ENCODE measurements at regions not wholly inside any gene's neighbourhood (a gene's known extent, or its start where the extent isn't known, plus 50 kb on each side); places are given as distances from the start of the nearest gene placed in this dataset.

DNA sequence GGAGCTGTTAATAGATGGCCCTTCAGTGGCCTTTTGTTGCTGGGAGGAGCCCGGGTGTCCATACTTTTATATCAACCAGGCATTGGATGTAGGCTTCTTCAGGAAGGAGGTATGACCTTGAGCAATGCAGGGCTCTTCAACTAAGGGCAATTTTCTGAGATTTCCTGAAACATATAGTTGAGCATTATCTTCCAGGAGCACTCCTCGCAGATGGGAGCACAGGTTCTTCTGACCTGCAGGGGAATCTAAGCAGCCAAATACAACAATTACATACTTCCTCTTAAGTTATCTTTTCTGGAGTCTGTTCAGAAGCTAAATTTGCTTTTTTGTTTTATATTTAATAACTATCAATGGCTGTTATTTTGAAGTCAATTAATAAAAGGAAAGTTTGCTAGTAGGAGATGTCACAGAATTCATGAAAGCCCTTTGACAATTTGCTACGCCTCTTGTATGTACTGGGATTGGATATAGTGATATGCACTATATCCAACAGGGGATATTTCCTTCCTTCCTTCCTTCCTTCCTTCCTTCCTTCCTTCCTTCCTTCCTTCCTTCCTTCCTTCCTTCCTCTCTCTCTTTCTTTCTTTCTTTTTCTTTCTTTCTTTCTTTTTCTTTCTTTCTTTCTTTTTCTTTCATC lies 422.6 kb upstream of the NEGR1 start:
- TF ChIP-seq, protein P1, sequence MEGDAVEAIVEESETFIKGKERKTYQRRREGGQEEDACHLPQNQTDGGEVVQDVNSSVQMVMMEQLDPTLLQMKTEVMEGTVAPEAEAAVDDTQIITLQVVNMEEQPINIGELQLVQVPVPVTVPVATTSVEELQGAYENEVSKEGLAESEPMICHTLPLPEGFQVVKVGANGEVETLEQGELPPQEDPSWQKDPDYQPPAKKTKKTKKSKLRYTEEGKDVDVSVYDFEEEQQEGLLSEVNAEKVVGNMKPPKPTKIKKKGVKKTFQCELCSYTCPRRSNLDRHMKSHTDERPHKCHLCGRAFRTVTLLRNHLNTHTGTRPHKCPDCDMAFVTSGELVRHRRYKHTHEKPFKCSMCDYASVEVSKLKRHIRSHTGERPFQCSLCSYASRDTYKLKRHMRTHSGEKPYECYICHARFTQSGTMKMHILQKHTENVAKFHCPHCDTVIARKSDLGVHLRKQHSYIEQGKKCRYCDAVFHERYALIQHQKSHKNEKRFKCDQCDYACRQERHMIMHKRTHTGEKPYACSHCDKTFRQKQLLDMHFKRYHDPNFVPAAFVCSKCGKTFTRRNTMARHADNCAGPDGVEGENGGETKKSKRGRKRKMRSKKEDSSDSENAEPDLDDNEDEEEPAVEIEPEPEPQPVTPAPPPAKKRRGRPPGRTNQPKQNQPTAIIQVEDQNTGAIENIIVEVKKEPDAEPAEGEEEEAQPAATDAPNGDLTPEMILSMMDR (IDR thresholded peaks at IDR 0.05; ENCODE audit: low read length): no peak
- TF ChIP-seq EZH2 (optimal IDR thresholded peaks at IDR 0.05; ENCODE audit: low read depth, low read length): no peak
